SIG-M5 treated with dmso at 0.1 percent for 504 hours (cell line): ENCODE measurements at regions not wholly inside any gene's neighbourhood (a gene's known extent, or its start where the extent isn't known, plus 50 kb on each side); places are given as distances from the start of the nearest gene placed in this dataset.

Experiments used
- DNase-seq: peaks from one replicate; lab custom pipeline; 2025; ENCODE audit not compliant: unreplicated experiment; lab: John Stamatoyannopoulos, UW

- DNase-seq: no peak
These were observed 63.6 kb upstream of the ERCC4 start for GRCh38 chr16:13856398-13856797.

DNA sequence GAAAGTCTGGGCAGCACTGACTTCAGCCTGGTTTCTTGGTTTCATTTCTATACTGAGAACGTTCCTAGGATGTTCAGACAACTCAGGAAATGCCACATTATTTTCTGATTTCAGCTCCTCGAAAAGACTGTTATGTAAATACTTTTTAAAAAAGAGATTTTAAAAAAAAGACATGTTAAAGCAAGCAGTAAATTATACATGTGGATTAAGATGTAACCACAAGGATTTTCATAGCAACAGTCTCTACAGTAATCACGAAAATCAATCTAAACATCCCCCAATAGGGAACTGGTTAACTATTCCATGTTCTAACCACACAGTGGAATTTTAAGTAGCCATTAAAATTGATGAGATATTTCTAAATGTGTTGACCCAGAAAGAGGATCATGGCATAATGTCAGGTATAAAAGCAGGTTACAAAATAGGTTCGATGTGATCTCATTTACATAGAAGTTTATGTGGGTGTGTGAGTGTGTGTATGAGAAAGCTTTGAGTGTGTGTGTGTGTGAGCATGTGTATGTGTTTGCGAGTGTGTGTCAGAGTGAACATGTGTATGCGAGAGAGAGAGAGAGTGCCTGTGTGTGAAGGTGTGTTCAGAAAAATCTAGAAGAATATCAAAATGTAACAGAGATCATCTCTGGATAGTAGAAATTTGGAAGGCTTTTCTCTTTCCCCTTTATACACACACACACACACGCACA lies 63.0 kb upstream of the ERCC4 start:
- no peak for DNase-seq

DNA sequence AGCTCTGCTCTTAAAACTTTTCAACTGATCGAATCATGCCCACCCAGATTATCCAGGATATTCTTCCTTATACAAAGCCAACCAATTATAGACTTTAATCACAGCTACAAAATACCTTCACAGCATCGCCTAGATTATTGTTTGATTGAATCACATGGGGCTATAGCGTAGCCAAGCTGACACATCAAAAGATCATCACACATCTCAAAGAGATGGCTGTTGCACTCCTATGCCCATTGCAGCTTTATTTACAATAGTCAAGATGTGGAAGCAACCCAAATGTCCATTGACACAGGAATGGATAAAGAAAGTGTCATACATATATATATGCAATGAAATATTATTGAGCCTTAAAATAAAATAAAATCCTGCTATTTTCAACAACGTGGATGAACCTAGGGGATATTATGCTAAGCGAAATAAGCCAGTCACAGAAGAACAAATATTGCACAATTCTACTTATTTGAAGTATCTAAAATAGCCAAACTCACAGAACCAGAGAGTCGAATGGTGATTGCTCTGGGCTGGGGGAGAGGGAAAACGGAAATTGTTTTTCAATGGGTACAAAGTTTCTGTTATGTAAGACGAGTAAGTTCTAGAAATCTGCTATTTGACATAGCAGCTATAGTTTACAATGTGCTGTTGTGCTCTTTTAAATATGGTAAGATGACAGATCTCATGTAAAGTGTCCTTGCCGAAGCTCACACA lies 60.9 kb upstream of the ERCC4 start:
- DNase-seq: no peak

- DNase-seq: no peak
These were observed 56.7 kb upstream of the ERCC4 start for GRCh38 chr16:13863075-13863765.

GRCh38 chr16:13864689-13865088 lies 55.3 kb upstream of the ERCC4 start:
- no peak for DNase-seq

DNA sequence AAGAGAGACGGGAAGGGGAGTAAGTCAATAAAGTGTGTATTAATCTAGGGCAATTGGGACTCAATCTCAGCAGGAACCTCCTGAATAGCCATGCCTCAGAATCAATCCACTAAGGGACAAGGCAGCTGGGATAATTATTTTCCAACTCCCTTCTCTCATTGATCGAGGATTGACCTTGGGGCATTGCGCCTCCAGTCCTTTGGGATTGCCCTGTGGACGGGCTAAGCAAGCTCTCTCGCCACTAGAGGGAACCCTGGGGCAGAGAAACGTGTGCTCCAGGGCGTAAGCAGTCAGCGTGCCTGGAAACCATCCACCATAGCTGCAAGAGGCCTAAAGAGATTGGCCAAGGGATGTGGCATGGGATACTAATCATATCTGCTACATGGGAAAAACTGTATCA lies 53.9 kb upstream of the ERCC4 start:
- peak; percentile 37 for DNase-seq
